Caco-2 (cell line): ENCODE measurements at regions not wholly inside any gene's neighbourhood (a gene's known extent, or its start where the extent isn't known, plus 50 kb on each side); places are given as distances from the start of the nearest gene placed in this dataset.
A peak's percentile ranks its signal among the peaks of the same experiment; 100 is the strongest.
"Not testable (repeated sequence)": the region's sequence is repeated elsewhere in the genome, so short reads cannot be mapped to it uniquely, and the experiment has no call there.

Experiments
- BruUV-seq: library from RNA; stranded (reverse); fragments of 400-500 nt; replicated peaks from 2 replicates; lab custom pipeline; 2021; lab: Mats Ljungman, UMichigan
- CTCF ChIA-PET: fragments of 300-600 bp; sonication (Branson Sonifier 250); formaldehyde crosslinking; loops from one replicate; lab custom pipeline; 2022; ENCODE audit warnings: antibody characterized with exemption; lab: Charles Lee
- POLR2A ChIA-PET: fragments of 300-600 bp; sonication (Branson Sonifier 250); formaldehyde crosslinking; loops from one replicate; lab custom pipeline; 2022; ENCODE audit warnings: antibody characterized with exemption; lab: Charles Lee
- DNase-seq, 2 experiments: peaks; one replicate each; pipeline versions ENCODE4 v3.0.0 to v3.0.0-alpha.2; 2020 to 2022
- H3K27me3 ChIP-seq: replicated peaks from 2 replicates; pipeline ENCODE4 v1.6.0; 2011; ENCODE audit warnings: low read length; ENCODE audit not compliant: control insufficient read depth, insufficient read depth
- H3K36me3 ChIP-seq: 2 replicates; pipeline ENCODE4 v1.5.1; 2011; ENCODE audit warnings: low read length; ENCODE audit not compliant: control insufficient read depth, insufficient read depth
- H3K4me1 ChIP-seq: fragments of 250-450 bp; sonication (Bioruptor Pico); 2 replicates; pipeline ENCODE4 v1.5.1; 2020; ENCODE audit warnings: mild to moderate bottlenecking
- H3K4me3 ChIP-seq: 2 replicates; pipeline ENCODE4 v1.5.1; 2011; ENCODE audit warnings: low read depth, mild to moderate bottlenecking, control low read depth, low read length
- H3K9me3 ChIP-seq: fragments of 250-450 bp; sonication (Bioruptor Pico); 2 replicates; pipeline ENCODE4 v1.5.1; 2020; ENCODE audit warnings: mild to moderate bottlenecking, moderate library complexity
- H3K27ac Mint-ChIP-seq: one replicate; pipeline ENCODE4 v1.8.0; 2022; ENCODE audit warnings: mixed read lengths; ENCODE audit not compliant: unreplicated experiment
- H3K27me3 Mint-ChIP-seq: one replicate; pipeline ENCODE4 v1.8.0; 2022; ENCODE audit warnings: mixed read lengths; ENCODE audit not compliant: insufficient read depth, unreplicated experiment
- H3K36me3 Mint-ChIP-seq: one replicate; pipeline ENCODE4 v1.8.0; 2022; ENCODE audit warnings: mild to moderate bottlenecking, mixed read lengths; ENCODE audit not compliant: insufficient read depth, unreplicated experiment
- H3K4me1 Mint-ChIP-seq: one replicate; pipeline ENCODE4 v1.8.0; 2022; ENCODE audit warnings: low read depth, mixed read lengths; ENCODE audit not compliant: unreplicated experiment
- H3K4me3 Mint-ChIP-seq: one replicate; pipeline ENCODE4 v1.8.0; 2022; ENCODE audit warnings: mild to moderate bottlenecking, moderate library complexity, mixed read lengths; ENCODE audit not compliant: unreplicated experiment
- H3K9me3 Mint-ChIP-seq: one replicate; pipeline ENCODE4 v1.8.0; 2022; ENCODE audit warnings: mixed read lengths; ENCODE audit not compliant: unreplicated experiment
- intact Hi-C: fragments of 100-400 bp; cut with micrococcal nuclease; formaldehyde crosslinking; loops from one replicate; pipeline ENCODE4 v1.10.0; 2022; ENCODE audit not compliant: unreplicated experiment
- TF ChIP-seq, protein P1 (sequence below), 2 experiments: fragments of 200-600 bp in 1 of 2; IDR thresholded peaks; 1 replicate in 1 of 2; 2 replicates in 1 of 2; pipeline versions ENCODE4 v1.5.1 to v1.8.0; 2011 to 2022; ENCODE audit warnings: antibody characterized with exemption in 1 of 2, control low read depth in 1 of 2, inconsistent platforms in 1 of 2, low read depth in 1 of 2, low read length in 1 of 2, mild to moderate bottlenecking in 1 of 2, moderate library complexity in 1 of 2; ENCODE audit not compliant: insufficient read depth in 1 of 2, severe bottlenecking in 1 of 2, unreplicated experiment in 1 of 2

DNA sequence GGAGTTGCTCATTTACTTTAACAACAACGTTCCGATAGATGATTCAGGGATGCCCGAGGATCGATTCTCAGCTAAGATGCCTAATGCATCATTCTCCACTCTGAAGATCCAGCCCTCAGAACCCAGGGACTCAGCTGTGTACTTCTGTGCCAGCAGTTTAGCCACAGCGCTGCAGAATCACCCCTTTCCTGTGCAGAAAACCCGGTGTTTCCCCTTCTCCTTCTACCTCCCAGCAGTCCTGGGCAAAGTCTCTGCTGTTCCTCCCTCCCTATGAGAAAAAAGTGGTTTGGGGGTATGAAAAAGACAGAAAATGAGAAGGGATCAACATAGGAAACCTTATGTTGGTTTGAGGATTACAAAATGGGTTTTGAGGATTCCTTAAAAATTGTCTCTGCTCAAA, 188.5 kb upstream of the PRSS1 start:
- H3K27me3 Mint-ChIP-seq, result peaks cover 18% of the 10 kb centered on the region
- DNase-seq, POLR2A ChIA-PET, H3K4me1 Mint-ChIP-seq, H3K4me3 ChIP-seq, H3K27me3 ChIP-seq, H3K36me3 Mint-ChIP-seq, H3K36me3 ChIP-seq, CTCF ChIA-PET, H3K4me1 ChIP-seq, BruUV-seq, H3K9me3 Mint-ChIP-seq, H3K4me3 Mint-ChIP-seq, H3K9me3 ChIP-seq, intact Hi-C loops, H3K27ac Mint-ChIP-seq: not testable (repeated sequence)

DNA sequence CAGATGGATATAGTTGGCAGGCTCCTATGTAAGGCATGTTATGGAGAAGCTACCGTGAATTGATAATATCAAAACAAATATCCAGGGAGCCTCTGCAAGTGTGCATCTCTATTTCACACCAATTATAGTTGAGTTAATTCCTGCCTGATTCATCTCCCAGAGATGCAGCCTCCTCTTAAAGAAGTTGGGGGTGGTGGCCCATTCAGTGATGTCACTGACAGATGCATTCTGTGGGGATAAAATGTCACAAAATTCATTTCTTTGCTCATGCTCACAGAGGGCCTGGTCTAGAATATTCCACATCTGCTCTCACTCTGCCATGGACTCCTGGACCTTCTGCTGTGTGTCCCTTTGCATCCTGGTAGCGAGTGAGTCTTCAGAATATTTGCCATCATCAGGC, 189.1 kb upstream of the PRSS1 start:
- Mint-ChIP-seq H3K4me3 (no peak overlapping the region), H3K27ac (no peak overlapping the region), H3K27me3 (peaks cover 17% of the 10 kb centered on the region), H3K9me3 (no peaks in the 10 kb centered on the region), H3K4me1 (peaks cover 5% of the 10 kb centered on the region), H3K36me3 (no peaks in the 10 kb centered on the region)
- no peak overlapping the region for H3K4me3 ChIP-seq
- intact Hi-C loops, result no loop called here
- DNase-seq, result no peak
- BruUV-seq, result no TSS peak
- no peaks in the 10 kb centered on the region for H3K36me3 ChIP-seq
- H3K4me1 ChIP-seq, result peaks cover 4% of the 10 kb centered on the region; the same call in 1 of the 2 replicates
- POLR2A ChIA-PET, result no interaction called here
- TF ChIP-seq, protein P1, sequence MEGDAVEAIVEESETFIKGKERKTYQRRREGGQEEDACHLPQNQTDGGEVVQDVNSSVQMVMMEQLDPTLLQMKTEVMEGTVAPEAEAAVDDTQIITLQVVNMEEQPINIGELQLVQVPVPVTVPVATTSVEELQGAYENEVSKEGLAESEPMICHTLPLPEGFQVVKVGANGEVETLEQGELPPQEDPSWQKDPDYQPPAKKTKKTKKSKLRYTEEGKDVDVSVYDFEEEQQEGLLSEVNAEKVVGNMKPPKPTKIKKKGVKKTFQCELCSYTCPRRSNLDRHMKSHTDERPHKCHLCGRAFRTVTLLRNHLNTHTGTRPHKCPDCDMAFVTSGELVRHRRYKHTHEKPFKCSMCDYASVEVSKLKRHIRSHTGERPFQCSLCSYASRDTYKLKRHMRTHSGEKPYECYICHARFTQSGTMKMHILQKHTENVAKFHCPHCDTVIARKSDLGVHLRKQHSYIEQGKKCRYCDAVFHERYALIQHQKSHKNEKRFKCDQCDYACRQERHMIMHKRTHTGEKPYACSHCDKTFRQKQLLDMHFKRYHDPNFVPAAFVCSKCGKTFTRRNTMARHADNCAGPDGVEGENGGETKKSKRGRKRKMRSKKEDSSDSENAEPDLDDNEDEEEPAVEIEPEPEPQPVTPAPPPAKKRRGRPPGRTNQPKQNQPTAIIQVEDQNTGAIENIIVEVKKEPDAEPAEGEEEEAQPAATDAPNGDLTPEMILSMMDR (IDR thresholded peaks at IDR 0.05; ENCODE audit: insufficient read depth in 1 of 2, low read depth in 1 of 2, low read length in 1 of 2, severe bottlenecking in 1 of 2, unreplicated experiment in 1 of 2), result no peak
- no peaks in the 10 kb centered on the region for H3K9me3 ChIP-seq
- CTCF ChIA-PET, result interaction anchor here (0.7 kb wide), 1 partner anchor 233 kb away, joined by 4 read pairs; no protein-coding TSS in a partner anchor
- H3K27me3 ChIP-seq, result no peaks in the 10 kb centered on the region

DNA sequence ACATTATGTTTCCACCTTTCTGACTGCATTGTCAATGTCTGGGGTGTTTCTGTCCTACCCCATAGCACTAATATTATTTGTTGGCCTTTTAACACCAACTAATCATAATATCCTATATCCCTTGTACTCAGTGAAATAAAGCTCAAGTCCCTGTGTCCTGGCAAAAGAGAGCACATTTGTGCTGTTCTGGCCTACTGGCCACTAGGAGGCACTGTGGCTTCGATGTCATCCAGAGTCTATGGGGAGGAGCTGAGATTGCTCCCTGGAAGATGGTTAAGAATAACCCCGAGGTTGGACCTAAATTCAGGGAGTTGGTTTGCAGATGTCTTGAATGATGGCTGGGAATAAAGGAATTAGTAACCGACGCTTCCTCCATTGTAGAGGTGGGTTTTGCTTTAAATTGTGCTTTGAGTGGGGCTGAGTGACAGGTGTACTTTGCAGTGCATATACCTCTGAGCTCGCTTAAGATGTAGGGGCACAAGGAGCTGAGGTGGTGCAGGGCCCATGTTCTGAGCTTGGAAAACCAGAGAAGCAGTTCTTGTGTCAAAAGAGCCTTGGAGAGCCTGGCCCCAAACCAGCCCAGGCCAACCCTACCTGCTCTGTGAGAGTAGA, 191.2 kb upstream of the PRSS1 start:
- Histone ChIP-seq H3K9me3 (no peaks in the 10 kb centered on the region), H3K27me3 (no peaks in the 10 kb centered on the region), H3K4me1 (peaks cover 4% of the 10 kb centered on the region; the same call in 1 of the 2 replicates), H3K4me3 (no peak overlapping the region), H3K36me3 (no peaks in the 10 kb centered on the region)
- Mint-ChIP-seq H3K36me3 (no peaks in the 10 kb centered on the region), H3K27me3 (peaks cover 13% of the 10 kb centered on the region), H3K4me3 (no peak overlapping the region), H3K9me3 (no peaks in the 10 kb centered on the region), H3K4me1 (peaks cover 5% of the 10 kb centered on the region), H3K27ac (no peak overlapping the region)
- TF ChIP-seq, protein P1 (IDR thresholded peaks at IDR 0.05; ENCODE audit: insufficient read depth in 1 of 2, low read depth in 1 of 2, low read length in 1 of 2, severe bottlenecking in 1 of 2, unreplicated experiment in 1 of 2), result peak; percentile 59 to 65
- CTCF ChIA-PET, result interaction anchor here (0.7 to 2.2 kb wide), 8 partner anchors 22 to 330 kb away, joined by 3 to 13 read pairs (median 3); no protein-coding TSS in a partner anchor
- POLR2A ChIA-PET, result no interaction called here
- intact Hi-C loops, result no loop called here
- no TSS peak for BruUV-seq
- peak; percentile 43 to 53 for DNase-seq
